ENCODE measurements at regions not wholly inside any gene's neighbourhood (a gene's known extent, or its start where the extent isn't known, plus 50 kb on each side); places are given as distances from the start of the nearest gene placed in this dataset.
"Not testable (repeated sequence)": the region's sequence is repeated elsewhere in the genome, so short reads cannot be mapped to it uniquely, and the experiment has no call there.

- Histone ChIP-seq H3K4me1 (ENCODE audit: low read depth) (no peaks in the 10 kb centered on the region), H3K4me3 (no peak overlapping the region), H3K36me3 (no peaks in the 10 kb centered on the region), H3K9me3 (ENCODE audit: low read depth) (no peaks in the 10 kb centered on the region), H3K27me3 (no peaks in the 10 kb centered on the region), H3K27ac (no peak overlapping the region)
- no peak for TF ChIP-seq CTCF (IDR thresholded peaks at IDR 0.05; ENCODE audit: low read depth, low read length)
- DNase-seq (ENCODE audit: low read depth in 1 of 2, low spot score in 1 of 2): no peak
Observed at GRCh38 chr13:73658639-73659038, 475.6 kb downstream of the KLF12 start.

GRCh38 chr13:73657821-73658540, 476.2 kb downstream of the KLF12 start:
- Histone ChIP-seq H3K4me3 (no peak overlapping the region), H3K9me3 (ENCODE audit: low read depth) (no peaks in the 10 kb centered on the region), H3K36me3 (no peaks in the 10 kb centered on the region), H3K27me3 (no peaks in the 10 kb centered on the region), H3K27ac (no peak overlapping the region), H3K4me1 (ENCODE audit: low read depth) (no peaks in the 10 kb centered on the region)
- TF ChIP-seq CTCF (IDR thresholded peaks at IDR 0.05; ENCODE audit: low read depth, low read length): no peak
- peak in 1 of 2 donors; percentile 96 for DNase-seq (ENCODE audit: low read depth in 1 of 2, low spot score in 1 of 2)

GRCh38 chr13:73656863-73657262, 477.3 kb downstream of the KLF12 start:
- DNase-seq (ENCODE audit: low read depth in 1 of 2, low spot score in 1 of 2): no peak
- Histone ChIP-seq H3K27me3 (no peaks in the 10 kb centered on the region), H3K9me3 (ENCODE audit: low read depth) (no peaks in the 10 kb centered on the region), H3K36me3 (no peaks in the 10 kb centered on the region), H3K27ac (no peak overlapping the region), H3K4me1 (ENCODE audit: low read depth) (no peaks in the 10 kb centered on the region), H3K4me3 (no peak overlapping the region)
- TF ChIP-seq CTCF (IDR thresholded peaks at IDR 0.05; ENCODE audit: low read depth, low read length): no peak

DNA sequence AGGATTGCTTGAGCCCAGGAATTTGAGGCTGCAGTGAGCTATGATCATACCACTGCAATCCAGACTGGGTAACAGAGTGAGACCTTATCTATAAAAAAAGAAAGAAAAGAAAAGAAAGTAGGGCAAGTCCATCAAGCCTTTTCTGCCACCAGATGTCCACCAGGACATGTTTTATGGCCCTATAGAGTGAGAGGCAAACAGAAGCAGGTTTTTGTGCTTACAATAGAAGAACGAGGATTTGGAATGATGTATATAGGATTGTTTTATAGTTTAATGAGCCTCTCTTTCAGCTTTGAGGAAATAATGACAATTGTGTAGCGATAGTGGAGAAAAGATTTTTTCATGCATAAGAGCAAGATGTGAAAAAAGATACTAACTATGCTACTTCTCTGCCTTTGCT, 480.5 kb downstream of the KLF12 start:
- H3K36me3 ChIP-seq: no peaks in the 10 kb centered on the region
- H3K9me3 ChIP-seq (ENCODE audit: low read depth): no peaks in the 10 kb centered on the region
- no peak overlapping the region for H3K27ac ChIP-seq
- no peak overlapping the region for H3K4me3 ChIP-seq
- H3K27me3 ChIP-seq: no peaks in the 10 kb centered on the region
- H3K4me1 ChIP-seq (ENCODE audit: low read depth): no peaks in the 10 kb centered on the region
- DNase-seq (ENCODE audit: low read depth in 1 of 2, low spot score in 1 of 2): no peak
- no peak for TF ChIP-seq CTCF (IDR thresholded peaks at IDR 0.05; ENCODE audit: low read depth, low read length)

- H3K36me3 ChIP-seq: no peaks in the 10 kb centered on the region
- H3K27ac ChIP-seq: no peak overlapping the region
- no peak for DNase-seq (ENCODE audit: low read depth in 1 of 2, low spot score in 1 of 2)
- no peak overlapping the region for H3K4me3 ChIP-seq
- H3K27me3 ChIP-seq: no peaks in the 10 kb centered on the region
- TF ChIP-seq CTCF (IDR thresholded peaks at IDR 0.05; ENCODE audit: low read depth, low read length): no peak
- H3K9me3 ChIP-seq (ENCODE audit: low read depth): no peaks in the 10 kb centered on the region
- no peaks in the 10 kb centered on the region for H3K4me1 ChIP-seq (ENCODE audit: low read depth)
Observed at GRCh38 chr13:73647417-73647816, 486.8 kb downstream of the KLF12 start.

GRCh38 chr13:73640476-73641179, 493.6 kb downstream of the KLF12 start:
- H3K4me1 ChIP-seq (ENCODE audit: low read depth); H3K36me3 ChIP-seq; H3K4me3 ChIP-seq; DNase-seq (ENCODE audit: low read depth in 1 of 2, low spot score in 1 of 2); H3K9me3 ChIP-seq (ENCODE audit: low read depth); H3K27me3 ChIP-seq; H3K27ac ChIP-seq: not testable (repeated sequence)

Data from cardiac muscle cell (in vitro differentiated cells and primary cell).